GM10266 (cell line): ENCODE measurements at regions not wholly inside any gene's neighbourhood (a gene's known extent, or its start where the extent isn't known, plus 50 kb on each side); places are given as distances from the start of the nearest gene placed in this dataset.

ENCODE experiments used
- DNase-seq: peaks from one replicate; pipeline ENCODE4 v3.0.0; 2012; ENCODE audit errors: extremely low spot score
- CTCF ChIP-seq: IDR thresholded peaks from 2 replicates; pipeline ENCODE4 v1.5.1; 2012; ENCODE audit warnings: mild to moderate bottlenecking, low read depth; ENCODE audit not compliant: control insufficient read depth, insufficient read depth; ENCODE audit errors: missing control alignments

- DNase-seq, result no peak
- TF ChIP-seq CTCF, result no peak
Measured at GRCh38 chr20:24733416-24733815, 215.7 kb upstream of the CST7 start.

GRCh38 chr20:24734139-24734538 lies 214.9 kb upstream of the CST7 start:
- DNase-seq, result no peak

GRCh38 chr20:24735263-24735662 lies 213.8 kb upstream of the CST7 start:
- DNase-seq, result no peak
- no peak for TF ChIP-seq CTCF

More at GRCh38 chr20:24734139-24734538, 214.9 kb upstream of the CST7 start:
- TF ChIP-seq CTCF, result no peak

- no peak for TF ChIP-seq CTCF
- DNase-seq, result no peak
Measured at GRCh38 chr20:24736131-24736843, 212.8 kb upstream of the CST7 start.

- TF ChIP-seq CTCF, result no peak
- no peak for DNase-seq
Measured at GRCh38 chr20:24736844-24737211, 212.2 kb upstream of the CST7 start.

GRCh38 chr20:24737212-24737850 lies 211.7 kb upstream of the CST7 start:
- TF ChIP-seq CTCF, result no peak

GRCh38 chr20:24738058-24738775 lies 210.9 kb upstream of the CST7 start:
- no peak for DNase-seq
- no peak for TF ChIP-seq CTCF

More at GRCh38 chr20:24737212-24737850, 211.7 kb upstream of the CST7 start:
- DNase-seq, result no peak
